Activated T-helper 1 cell treated with anti-CD3 and anti-CD28 coated beads, Interleukin-12 subunit alpha, Interleukin-12 subunit beta, Interleukin-2, Interleukin-4 antibody, amounts not matched to agents 30 ng/mL and 10 ng/mL and 1 ng/mL, durations not matched to agents 14 hours and 24 hours and 36 hours (primary cell): ENCODE measurements at regions not wholly inside any gene's neighbourhood (a gene's known extent, or its start where the extent isn't known, plus 50 kb on each side); places are given as distances from the start of the nearest gene placed in this dataset.

Source experiments
- DNase-seq: peaks from one replicate; pipeline ENCODE4 v3.0.0; 2021; ENCODE audit warnings: low spot score
- H3K27ac Mint-ChIP-seq: one replicate; pipeline ENCODE4 v1.8.0; 2021; ENCODE audit warnings: mild to moderate bottlenecking, mixed read lengths
- H3K27me3 Mint-ChIP-seq: one replicate; pipeline ENCODE4 v1.8.0; 2022; ENCODE audit warnings: mild to moderate bottlenecking, moderate library complexity, mixed read lengths; ENCODE audit not compliant: insufficient read depth
- H3K36me3 Mint-ChIP-seq: one replicate; pipeline ENCODE4 v1.8.0; 2021; ENCODE audit warnings: low read depth, mixed read lengths
- H3K4me1 Mint-ChIP-seq: one replicate; pipeline ENCODE4 v1.8.0; 2021; ENCODE audit warnings: low read depth, mixed read lengths
- H3K4me3 Mint-ChIP-seq: one replicate; pipeline ENCODE4 v1.8.0; 2021; ENCODE audit warnings: mild to moderate bottlenecking, moderate library complexity, mixed read lengths
- H3K9me3 Mint-ChIP-seq: one replicate; pipeline ENCODE4 v1.8.0; 2021; ENCODE audit warnings: mixed read lengths
- intact Hi-C: fragments of 100-400 bp; cut with micrococcal nuclease; formaldehyde crosslinking; loops from one replicate; pipeline ENCODE4 v1.15.1; 2024

GRCh38 chr5:142455856-142456255, 131.0 kb upstream of the SPRY4 start:
- Mint-ChIP-seq H3K27me3 (peaks cover 17% of the 10 kb centered on the region), H3K9me3 (peaks cover 10% of the 10 kb centered on the region), H3K4me3 (no peak overlapping the region), H3K36me3 (no peaks in the 10 kb centered on the region), H3K4me1 (peaks cover 3% of the 10 kb centered on the region), H3K27ac (no peak overlapping the region)
- intact Hi-C loops, result no loop called here
- no peak for DNase-seq

GRCh38 chr5:142453932-142454331, 129.1 kb upstream of the SPRY4 start:
- Mint-ChIP-seq H3K27ac (no peak overlapping the region), H3K27me3 (peaks cover 20% of the 10 kb centered on the region), H3K9me3 (peaks cover 17% of the 10 kb centered on the region), H3K4me1 (no peaks in the 10 kb centered on the region), H3K36me3 (peaks cover 2% of the 10 kb centered on the region), H3K4me3 (no peak overlapping the region)
- intact Hi-C loops, result no loop called here
- no peak for DNase-seq

- H3K27ac Mint-ChIP-seq, result no peak overlapping the region
- intact Hi-C loops, result no loop called here
- H3K4me1 Mint-ChIP-seq, result no peaks in the 10 kb centered on the region
- H3K27me3 Mint-ChIP-seq, result peaks cover 15% of the 10 kb centered on the region
- no peak for DNase-seq
- H3K9me3 Mint-ChIP-seq, result peaks cover 21% of the 10 kb centered on the region
- peaks cover 4% of the 10 kb centered on the region for H3K36me3 Mint-ChIP-seq
- no peak overlapping the region for H3K4me3 Mint-ChIP-seq
These were observed 125.6 kb upstream of the SPRY4 start for GRCh38 chr5:142450419-142450818.

- peaks cover 4% of the 10 kb centered on the region for H3K36me3 Mint-ChIP-seq
These were observed 123.1 kb upstream of the SPRY4 start for GRCh38 chr5:142447887-142448286.

GRCh38 chr5:142446960-142447279, 122.1 kb upstream of the SPRY4 start:
- intact Hi-C loops, result no loop called here
- no peak for DNase-seq
- H3K27ac Mint-ChIP-seq, result no peak overlapping the region
- H3K4me1 Mint-ChIP-seq, result peaks cover 3% of the 10 kb centered on the region
- H3K27me3 Mint-ChIP-seq, result peaks cover 17% of the 10 kb centered on the region
- H3K4me3 Mint-ChIP-seq, result no peak overlapping the region
- peaks cover 21% of the 10 kb centered on the region for H3K9me3 Mint-ChIP-seq
- H3K36me3 Mint-ChIP-seq, result peaks cover 4% of the 10 kb centered on the region

More at GRCh38 chr5:142447887-142448286, 123.1 kb upstream of the SPRY4 start:
- H3K4me1 Mint-ChIP-seq, result no peaks in the 10 kb centered on the region
- peaks cover 21% of the 10 kb centered on the region for H3K9me3 Mint-ChIP-seq
- intact Hi-C loops, result no loop called here
- H3K27ac Mint-ChIP-seq, result no peak overlapping the region
- peaks cover 14% of the 10 kb centered on the region for H3K27me3 Mint-ChIP-seq
- no peak for DNase-seq
- H3K4me3 Mint-ChIP-seq, result no peak overlapping the region

- intact Hi-C loops, result no loop called here
- H3K4me3 Mint-ChIP-seq, result no peak overlapping the region
- peaks cover 21% of the 10 kb centered on the region for H3K9me3 Mint-ChIP-seq
- H3K4me1 Mint-ChIP-seq, result peaks cover 8% of the 10 kb centered on the region
- H3K27ac Mint-ChIP-seq, result no peak overlapping the region
- DNase-seq, result no peak
- peaks cover 17% of the 10 kb centered on the region for H3K27me3 Mint-ChIP-seq
- H3K36me3 Mint-ChIP-seq, result peaks cover 4% of the 10 kb centered on the region
These were observed 121.5 kb upstream of the SPRY4 start for GRCh38 chr5:142446131-142446959.

- Mint-ChIP-seq H3K9me3 (peaks cover 12% of the 10 kb centered on the region), H3K27ac (no peak overlapping the region), H3K27me3 (peaks cover 16% of the 10 kb centered on the region), H3K4me3 (no peak overlapping the region), H3K4me1 (peaks cover 8% of the 10 kb centered on the region), H3K36me3 (peaks cover 4% of the 10 kb centered on the region)
- DNase-seq, result no peak
- intact Hi-C loops, result no loop called here
These were observed 120.4 kb upstream of the SPRY4 start for GRCh38 chr5:142445266-142445665.

- no peak for DNase-seq
- no peaks in the 10 kb centered on the region for H3K36me3 Mint-ChIP-seq
- intact Hi-C loops, result no loop called here
These were observed 116.8 kb upstream of the SPRY4 start for GRCh38 chr5:142441616-142442015.

GRCh38 chr5:142439207-142439860, 114.5 kb upstream of the SPRY4 start:
- Mint-ChIP-seq H3K4me1 (peaks cover 22% of the 10 kb centered on the region), H3K9me3 (no peaks in the 10 kb centered on the region), H3K27ac (no peak overlapping the region), H3K36me3 (no peaks in the 10 kb centered on the region), H3K27me3 (peaks cover 10% of the 10 kb centered on the region), H3K4me3 (no peak overlapping the region)
- DNase-seq, result no peak
- intact Hi-C loops, result no loop called here

More at GRCh38 chr5:142441616-142442015, 116.8 kb upstream of the SPRY4 start:
- no peak overlapping the region for H3K4me3 Mint-ChIP-seq
- H3K27me3 Mint-ChIP-seq, result peaks cover 10% of the 10 kb centered on the region
- H3K27ac Mint-ChIP-seq, result no peak overlapping the region
- peaks cover 22% of the 10 kb centered on the region for H3K4me1 Mint-ChIP-seq
- no peaks in the 10 kb centered on the region for H3K9me3 Mint-ChIP-seq

GRCh38 chr5:142438573-142438972, 113.8 kb upstream of the SPRY4 start:
- H3K9me3 Mint-ChIP-seq, result no peaks in the 10 kb centered on the region
- H3K36me3 Mint-ChIP-seq, result no peaks in the 10 kb centered on the region
- H3K27me3 Mint-ChIP-seq, result peaks cover 10% of the 10 kb centered on the region
- DNase-seq, result no peak
- intact Hi-C loops, result no loop called here
- H3K4me3 Mint-ChIP-seq, result no peak overlapping the region
- H3K27ac Mint-ChIP-seq, result no peak overlapping the region
- peaks cover 28% of the 10 kb centered on the region for H3K4me1 Mint-ChIP-seq

GRCh38 chr5:142437563-142437962, 112.7 kb upstream of the SPRY4 start:
- H3K4me1 Mint-ChIP-seq, result peaks cover 38% of the 10 kb centered on the region
- H3K27ac Mint-ChIP-seq, result no peak overlapping the region
- intact Hi-C loops, result no loop called here
- H3K4me3 Mint-ChIP-seq, result no peak overlapping the region
- H3K36me3 Mint-ChIP-seq, result no peaks in the 10 kb centered on the region
- H3K9me3 Mint-ChIP-seq, result no peaks in the 10 kb centered on the region
- peaks cover 4% of the 10 kb centered on the region for H3K27me3 Mint-ChIP-seq
- DNase-seq, result no peak

- Mint-ChIP-seq H3K27ac (no peak overlapping the region), H3K4me1 (peaks cover 47% of the 10 kb centered on the region), H3K36me3 (no peaks in the 10 kb centered on the region), H3K4me3 (no peak overlapping the region), H3K27me3 (peaks cover 1% of the 10 kb centered on the region), H3K9me3 (no peaks in the 10 kb centered on the region)
- no peak for DNase-seq
- intact Hi-C loops, result no loop called here
These were observed 110.7 kb upstream of the SPRY4 start for GRCh38 chr5:142435410-142436115.

GRCh38 chr5:142434322-142434612, 109.4 kb upstream of the SPRY4 start:
- no peak overlapping the region for H3K4me3 Mint-ChIP-seq
- intact Hi-C loops, result loop anchor here (5.0 kb wide), 2 partner anchors 38 to 112 kb away; no protein-coding TSS in a partner anchor

More at GRCh38 chr5:142434322-142434612, 109.4 kb upstream of the SPRY4 start:
- no peaks in the 10 kb centered on the region for H3K36me3 Mint-ChIP-seq
- H3K4me1 Mint-ChIP-seq, result peaks cover 47% of the 10 kb centered on the region
- H3K27ac Mint-ChIP-seq, result no peak overlapping the region
- H3K9me3 Mint-ChIP-seq, result no peaks in the 10 kb centered on the region
- no peaks in the 10 kb centered on the region for H3K27me3 Mint-ChIP-seq
- DNase-seq, result no peak
